GM12872 (cell line): ENCODE measurements at regions not wholly inside any gene's neighbourhood (a gene's known extent, or its start where the extent isn't known, plus 50 kb on each side); places are given as distances from the start of the nearest gene placed in this dataset.

Source experiments
- CTCF ChIP-seq: IDR thresholded peaks from 3 replicates; pipeline ENCODE4 v1.5.1; 2011; ENCODE audit warnings: low read depth, mild to moderate bottlenecking, low read length, moderate library complexity; ENCODE audit not compliant: insufficient read depth

GRCh38 chr16:59783191-59783590, 1049.1 kb upstream of the GOT2 start:
- TF ChIP-seq CTCF: no peak

- TF ChIP-seq CTCF: no peak
Measured at GRCh38 chr16:59773330-59773729, 1039.2 kb upstream of the GOT2 start.

GRCh38 chr16:59759296-59759695, 1025.2 kb upstream of the GOT2 start:
- TF ChIP-seq CTCF: no peak

- TF ChIP-seq CTCF: no peak
Measured at GRCh38 chr16:59758848-59759247, 1024.7 kb upstream of the GOT2 start.

- TF ChIP-seq CTCF: no peak
Measured at GRCh38 chr16:59754854-59755253, 1020.7 kb upstream of the GOT2 start.

GRCh38 chr16:59749662-59750336, 1015.7 kb upstream of the GOT2 start:
- no peak for TF ChIP-seq CTCF

GRCh38 chr16:59748531-59748930, 1014.4 kb upstream of the GOT2 start:
- TF ChIP-seq CTCF: no peak
